BLaER1 treated with 17β-estradiol and CSF1 and Interleukin-3, amounts not matched to agents 10 nM and 100 nM (cell line): ENCODE measurements at regions not wholly inside any gene's neighbourhood (a gene's known extent, or its start where the extent isn't known, plus 50 kb on each side); places are given as distances from the start of the nearest gene placed in this dataset.

Source experiments
- H3K27ac ChIP-seq, 11 experiments: shearing (Covaris generic); formaldehyde crosslinking; 2 replicates each; pipeline ENCODE4 v1.8.1; 2022
- H3K27me3 ChIP-seq, 11 experiments: shearing (Covaris generic); formaldehyde crosslinking; 2 replicates each; pipeline ENCODE4 v1.8.1; 2022
- H3K36me3 ChIP-seq, 11 experiments: shearing (Covaris generic); formaldehyde crosslinking; 2 replicates each; pipeline ENCODE4 v1.8.1; 2022
- H3K4me1 ChIP-seq, 10 experiments: shearing (Covaris generic); formaldehyde crosslinking; 2 replicates each; pipeline ENCODE4 v1.8.1; 2022
- H3K4me2 ChIP-seq, 11 experiments: shearing (Covaris generic); formaldehyde crosslinking; 2 replicates each; pipeline ENCODE4 v1.8.1; 2022
- H3K4me3 ChIP-seq, 10 experiments: shearing (Covaris generic); formaldehyde crosslinking; 2 replicates each; pipeline ENCODE4 v1.8.1; 2022
- H3K9ac ChIP-seq, 11 experiments: shearing (Covaris generic); formaldehyde crosslinking; 2 replicates each; pipeline ENCODE4 v1.8.1; 2022
- H3K9me3 ChIP-seq, 11 experiments: shearing (Covaris generic); formaldehyde crosslinking; replicated peaks in 1 of 11; 2 replicates each; pipeline ENCODE4 v1.8.1; 2022
- H4K20me1 ChIP-seq, 11 experiments: shearing (Covaris generic); formaldehyde crosslinking; 2 replicates each; pipeline ENCODE4 v1.8.1; 2022
- Cebpa-rat ChIP-seq, 11 experiments: shearing (Covaris generic); IDR thresholded peaks; 2 replicates each; pipeline ENCODE4 v1.8.1; 2022

DNA sequence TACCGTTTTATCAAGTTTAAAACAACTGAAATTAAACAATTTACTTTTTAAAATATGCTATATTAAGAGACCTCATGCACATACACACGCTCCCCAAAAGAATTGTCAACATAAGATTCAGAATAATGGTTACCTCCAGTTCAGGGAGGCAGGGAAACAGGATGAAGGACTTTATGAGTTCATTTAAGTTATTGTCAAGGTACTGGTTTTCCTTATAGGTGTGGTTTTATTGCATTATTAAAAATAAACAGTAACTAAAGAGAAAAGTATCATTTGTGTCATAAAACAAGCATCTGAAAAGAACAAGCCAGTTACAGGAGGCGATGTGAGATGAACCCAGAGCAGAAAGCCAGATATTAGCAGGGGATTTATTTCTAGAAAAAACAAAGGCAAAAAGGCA lies 2376.7 kb downstream of the MAT2B start:
- Histone ChIP-seq H3K27me3 (no peaks in the 10 kb centered on the region), H3K36me3 (no peaks in the 10 kb centered on the region), H3K4me2 (no peak overlapping the region), H3K9me3 (no peaks in the 10 kb centered on the region), H3K4me1 (no peaks in the 10 kb centered on the region), H3K27ac (no peak overlapping the region), H3K4me3 (no peak overlapping the region), H4K20me1 (no peaks in the 10 kb centered on the region), H3K9ac (no peak overlapping the region)
- no peak for TF ChIP-seq Cebpa-rat (IDR thresholded peaks at IDR 0.05)

DNA sequence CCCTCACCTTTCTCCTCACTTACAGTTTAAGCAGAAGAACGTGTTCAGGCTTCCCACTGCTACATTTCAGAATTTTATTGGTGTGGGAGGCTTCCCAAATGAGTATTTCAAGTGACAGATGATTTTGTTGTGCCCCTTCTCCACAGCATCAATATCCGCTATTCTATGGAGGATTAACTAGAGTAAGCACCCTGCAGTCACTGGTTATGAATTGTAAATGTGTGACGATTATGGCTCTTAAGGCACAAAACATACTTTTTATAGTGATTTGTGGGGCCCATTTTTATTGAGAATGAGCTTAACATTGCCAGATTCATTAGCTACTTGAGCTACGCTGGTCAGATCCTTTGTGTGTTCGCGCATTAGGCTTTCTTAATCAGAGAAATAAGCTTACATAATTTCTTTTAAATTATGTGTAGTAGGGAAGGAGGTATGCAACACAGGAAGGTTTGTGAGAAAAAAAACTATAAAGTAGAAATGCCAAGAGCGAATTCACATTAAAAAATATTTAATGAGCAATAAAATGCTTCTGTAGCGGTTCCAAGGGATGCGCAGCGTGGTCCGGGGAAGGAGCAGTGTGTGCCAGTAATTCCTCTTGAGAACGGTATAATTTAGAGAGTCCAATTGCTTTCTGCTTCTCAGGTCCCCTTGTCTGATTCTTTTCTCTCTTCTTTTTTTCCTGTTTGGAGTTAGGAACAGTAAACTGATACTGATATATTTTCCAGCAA lies 2380.4 kb downstream of the MAT2B start:
- H3K27me3 ChIP-seq = no peaks in the 10 kb centered on the region
- H3K4me3 ChIP-seq = no peak overlapping the region
- H3K36me3 ChIP-seq = no peaks in the 10 kb centered on the region
- no peak overlapping the region for H3K9ac ChIP-seq
- H3K4me2 ChIP-seq = no peak overlapping the region
- no peak overlapping the region for H3K27ac ChIP-seq
- H3K4me1 ChIP-seq = no peaks in the 10 kb centered on the region
- H3K9me3 ChIP-seq = no peaks in the 10 kb centered on the region
- H4K20me1 ChIP-seq = no peaks in the 10 kb centered on the region
- no peak for TF ChIP-seq Cebpa-rat (IDR thresholded peaks at IDR 0.05)

DNA sequence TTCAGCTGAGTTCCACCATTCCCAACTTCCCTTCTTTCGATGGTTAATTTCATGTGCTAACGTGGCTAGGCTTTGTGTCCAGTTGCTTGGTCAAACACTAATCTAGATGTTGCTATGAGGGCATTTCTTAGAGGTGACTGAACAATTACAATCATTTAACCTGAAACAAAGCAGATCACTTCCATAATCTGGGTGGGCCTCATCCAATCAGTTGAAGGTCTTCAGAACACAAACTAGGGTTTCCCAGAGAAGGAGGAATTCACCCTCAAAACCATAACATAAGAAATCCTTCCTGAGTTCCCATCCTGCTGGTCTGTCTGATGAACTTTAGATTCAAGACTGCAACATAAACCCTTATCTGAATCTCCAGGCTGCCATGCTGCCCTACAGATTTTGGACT lies 2381.7 kb downstream of the MAT2B start:
- Histone ChIP-seq H4K20me1 (no peaks in the 10 kb centered on the region), H3K36me3 (no peaks in the 10 kb centered on the region), H3K27me3 (no peaks in the 10 kb centered on the region), H3K9me3 (no peaks in the 10 kb centered on the region), H3K4me1 (no peaks in the 10 kb centered on the region), H3K9ac (no peak overlapping the region), H3K4me2 (no peak overlapping the region), H3K4me3 (no peak overlapping the region), H3K27ac (no peak overlapping the region)
- no peak for TF ChIP-seq Cebpa-rat (IDR thresholded peaks at IDR 0.05)

DNA sequence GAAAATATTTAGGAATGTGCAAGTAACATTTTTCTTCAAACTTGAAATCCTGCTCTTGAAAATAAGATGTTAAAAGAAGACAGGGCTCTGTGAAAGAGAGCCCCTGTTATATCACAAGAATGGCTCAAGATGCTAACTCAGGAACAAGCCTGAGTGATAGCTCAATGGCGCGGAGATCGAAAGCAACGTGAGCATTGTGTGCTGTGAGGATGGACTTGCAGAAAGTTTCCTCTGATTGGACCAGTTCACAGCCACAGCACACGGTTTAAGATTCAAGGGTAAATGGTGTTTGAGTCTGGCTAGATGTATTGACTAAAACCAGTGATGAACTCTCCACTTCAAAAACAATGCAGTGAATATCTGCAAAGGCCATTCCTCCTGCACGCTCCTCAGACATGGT lies 2387.0 kb downstream of the MAT2B start:
- H3K27ac ChIP-seq = no peak overlapping the region
- no peak overlapping the region for H3K4me2 ChIP-seq
- H3K4me1 ChIP-seq = no peaks in the 10 kb centered on the region
- no peaks in the 10 kb centered on the region for H4K20me1 ChIP-seq
- TF ChIP-seq Cebpa-rat (IDR thresholded peaks at IDR 0.05) = no peak
- no peaks in the 10 kb centered on the region for H3K36me3 ChIP-seq
- no peaks in the 10 kb centered on the region for H3K9me3 ChIP-seq
- no peak overlapping the region for H3K9ac ChIP-seq
- H3K27me3 ChIP-seq = no peaks in the 10 kb centered on the region
- no peak overlapping the region for H3K4me3 ChIP-seq

DNA sequence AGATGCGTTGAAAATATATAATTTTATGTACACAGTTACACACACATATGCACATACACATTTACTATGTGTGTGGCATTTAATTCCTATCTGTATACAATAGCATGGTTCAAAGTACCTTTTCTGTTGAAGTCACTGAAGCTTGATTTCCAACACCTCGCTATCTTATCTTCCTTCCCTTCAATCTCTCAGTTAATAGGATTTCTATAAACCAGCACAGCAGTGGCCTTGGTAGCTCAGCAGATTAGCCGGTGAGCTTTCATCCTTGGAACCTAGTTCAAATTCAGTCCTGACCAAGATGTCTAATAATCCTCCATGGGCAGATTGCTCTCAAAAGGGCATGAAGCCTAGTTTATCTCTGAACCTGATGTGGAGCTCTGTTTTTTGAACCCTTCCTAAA lies 2389.5 kb downstream of the MAT2B start:
- no peak for TF ChIP-seq Cebpa-rat (IDR thresholded peaks at IDR 0.05)
- H3K9ac ChIP-seq = no peak overlapping the region
- H3K27me3 ChIP-seq = no peaks in the 10 kb centered on the region
- no peaks in the 10 kb centered on the region for H3K4me1 ChIP-seq
- H3K9me3 ChIP-seq = peaks cover 0 to 10% (median 0%) of the 10 kb centered on the region in 11 experiments; a peak in 2 of 22 replicates
- no peak overlapping the region for H3K4me2 ChIP-seq
- no peak overlapping the region for H3K4me3 ChIP-seq
- no peak overlapping the region for H3K27ac ChIP-seq
- no peaks in the 10 kb centered on the region for H4K20me1 ChIP-seq
- H3K36me3 ChIP-seq = no peaks in the 10 kb centered on the region

DNA sequence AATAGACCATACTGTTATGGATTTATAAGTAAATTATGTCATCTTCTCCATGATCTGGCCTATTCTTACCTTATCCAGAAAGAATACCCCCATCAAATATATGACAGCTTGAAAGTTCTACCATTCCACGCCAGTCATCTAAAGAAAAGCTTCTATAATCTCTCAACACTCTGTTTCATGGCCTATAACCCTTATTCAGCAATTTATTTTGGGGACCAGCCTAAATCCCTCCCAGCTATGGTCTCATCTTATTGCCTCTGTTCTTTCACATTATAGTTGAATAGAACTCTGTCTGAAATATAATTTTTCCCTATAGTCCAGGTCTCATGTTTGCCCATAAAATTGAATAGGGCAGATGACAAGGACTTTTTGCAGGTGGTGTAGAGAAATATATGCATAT lies 2387.6 kb upstream of the WWC1 start:
- no peaks in the 10 kb centered on the region for H4K20me1 ChIP-seq
- H3K4me3 ChIP-seq = no peak overlapping the region
- no peak for TF ChIP-seq Cebpa-rat (IDR thresholded peaks at IDR 0.05)
- no peak overlapping the region for H3K27ac ChIP-seq
- H3K4me2 ChIP-seq = no peak overlapping the region
- peaks cover 4 to 12% (median 5%) of the 10 kb centered on the region in 11 experiments; a peak in 15 of 22 replicates for H3K9me3 ChIP-seq
- H3K4me1 ChIP-seq = no peaks in the 10 kb centered on the region
- no peaks in the 10 kb centered on the region for H3K27me3 ChIP-seq
- no peak overlapping the region for H3K9ac ChIP-seq
- no peaks in the 10 kb centered on the region for H3K36me3 ChIP-seq

DNA sequence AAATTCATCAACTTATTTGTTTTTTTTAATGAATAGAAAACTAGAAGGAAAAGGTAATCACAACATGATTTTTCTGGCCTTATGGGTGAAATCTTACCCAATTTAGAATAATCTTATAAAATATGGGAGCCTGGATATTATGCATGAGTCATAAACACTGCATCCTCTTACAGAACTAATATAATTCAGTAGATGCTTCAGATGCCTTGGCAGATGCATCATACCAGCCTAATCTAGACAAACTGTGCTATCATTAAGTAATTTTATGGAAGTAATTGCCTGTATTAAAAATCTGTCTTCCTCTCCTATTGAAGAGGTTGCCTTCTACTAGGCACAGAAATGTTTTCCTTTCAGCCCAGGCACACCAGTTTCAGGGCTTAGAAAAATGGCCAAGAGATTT lies 2384.6 kb upstream of the WWC1 start:
- H4K20me1 ChIP-seq = no peaks in the 10 kb centered on the region
- H3K4me3 ChIP-seq = no peak overlapping the region
- H3K27ac ChIP-seq = no peak overlapping the region
- no peak overlapping the region for H3K4me2 ChIP-seq
- H3K4me1 ChIP-seq = no peaks in the 10 kb centered on the region
- no peak for TF ChIP-seq Cebpa-rat (IDR thresholded peaks at IDR 0.05)
- H3K9ac ChIP-seq = no peak overlapping the region
- no peaks in the 10 kb centered on the region for H3K27me3 ChIP-seq
- no peaks in the 10 kb centered on the region for H3K36me3 ChIP-seq
- H3K9me3 ChIP-seq = peaks cover 11 to 17% (median 14%) of the 10 kb centered on the region in 11 experiments; a peak in 19 of 22 replicates

DNA sequence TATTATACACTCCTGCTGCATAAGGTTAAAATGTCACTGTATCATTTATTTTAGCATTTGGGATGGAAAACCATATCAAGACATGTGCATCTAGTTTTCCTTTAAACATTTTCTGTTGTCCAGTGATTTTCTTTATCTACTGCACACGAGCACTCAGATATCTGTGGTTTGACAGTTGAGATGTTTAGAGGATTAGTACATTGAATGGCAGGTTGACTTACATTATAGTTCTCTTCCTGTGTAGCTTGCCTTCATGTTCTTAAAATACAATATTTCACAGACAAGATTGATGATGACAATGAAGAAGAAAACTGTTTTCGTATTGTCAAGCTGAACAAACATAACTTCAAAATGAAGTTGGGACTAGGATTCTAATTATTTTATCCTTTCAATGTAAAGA lies 2378.4 kb upstream of the WWC1 start:
- H3K4me3 ChIP-seq = no peak overlapping the region
- no peak for TF ChIP-seq Cebpa-rat (IDR thresholded peaks at IDR 0.05)
- H3K27ac ChIP-seq = no peak overlapping the region
- H3K4me2 ChIP-seq = no peak overlapping the region
- peaks cover 11 to 17% (median 14%) of the 10 kb centered on the region in 11 experiments; a peak in 19 of 22 replicates for H3K9me3 ChIP-seq
- H4K20me1 ChIP-seq = no peaks in the 10 kb centered on the region
- no peaks in the 10 kb centered on the region for H3K4me1 ChIP-seq
- H3K9ac ChIP-seq = no peak overlapping the region
- H3K36me3 ChIP-seq = no peaks in the 10 kb centered on the region
- H3K27me3 ChIP-seq = no peaks in the 10 kb centered on the region

DNA sequence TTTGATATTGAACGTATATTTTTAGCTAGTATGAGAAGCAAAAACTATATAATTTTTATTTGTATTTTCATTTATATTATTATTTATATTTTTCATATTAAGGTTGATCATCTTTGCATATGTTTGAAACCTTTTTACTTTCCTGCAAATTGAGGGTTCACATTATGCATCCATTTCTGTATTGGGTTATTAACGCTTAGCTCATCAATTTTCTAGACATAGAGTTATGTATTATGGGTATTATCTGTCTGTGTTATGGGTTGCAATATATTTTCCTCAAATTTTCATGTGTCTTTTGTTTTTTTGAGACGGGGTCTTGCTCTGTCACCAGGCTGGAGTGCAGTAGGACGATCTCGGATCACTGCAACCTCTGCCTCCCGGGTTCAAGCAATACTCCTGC lies 2377.0 kb upstream of the WWC1 start:
- H3K9me3 ChIP-seq = peaks cover 0 to 16% (median 6%) of the 10 kb centered on the region in 11 experiments; a peak in 14 of 22 replicates
- no peak overlapping the region for H3K27ac ChIP-seq
- no peaks in the 10 kb centered on the region for H3K36me3 ChIP-seq

DNA sequence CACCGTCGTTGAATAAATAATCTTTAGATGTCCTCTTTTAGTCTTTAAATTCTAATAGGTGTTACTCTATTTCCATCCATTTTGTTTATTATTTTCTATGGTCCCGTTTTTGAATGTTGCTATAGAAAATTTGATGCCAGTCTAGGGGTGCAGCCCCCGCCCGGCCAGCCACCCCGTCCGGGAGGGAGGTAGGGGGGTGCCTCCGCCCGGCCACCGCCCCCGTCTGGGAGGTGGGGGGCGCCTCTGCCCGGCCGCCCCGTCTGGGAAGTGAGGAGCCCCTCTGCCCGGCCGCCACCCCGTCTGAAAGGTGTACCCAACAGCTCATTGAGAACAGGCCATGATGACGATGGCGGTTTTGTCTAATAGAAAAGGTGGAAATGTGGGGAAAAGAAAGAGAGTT lies 2372.2 kb upstream of the WWC1 start:
- TF ChIP-seq Cebpa-rat (IDR thresholded peaks at IDR 0.05) = no peak
- H3K36me3 ChIP-seq = no peaks in the 10 kb centered on the region
- H4K20me1 ChIP-seq = no peaks in the 10 kb centered on the region

More for the DNA sequence above, 2377.0 kb upstream of the WWC1 start:
- no peak overlapping the region for H3K4me2 ChIP-seq
- TF ChIP-seq Cebpa-rat (IDR thresholded peaks at IDR 0.05) = no peak
- H4K20me1 ChIP-seq = no peaks in the 10 kb centered on the region
- no peaks in the 10 kb centered on the region for H3K4me1 ChIP-seq
- H3K9ac ChIP-seq = no peak overlapping the region
- no peaks in the 10 kb centered on the region for H3K27me3 ChIP-seq
- no peak overlapping the region for H3K4me3 ChIP-seq

More for the DNA sequence above, 2372.2 kb upstream of the WWC1 start:
- Histone ChIP-seq H3K27ac (no peak overlapping the region), H3K4me2 (no peak overlapping the region), H3K9me3 (peaks cover 0 to 8% (median 4%) of the 10 kb centered on the region in 11 experiments; a peak in 9 of 22 replicates), H3K9ac (no peak overlapping the region), H3K27me3 (no peaks in the 10 kb centered on the region), H3K4me1 (no peaks in the 10 kb centered on the region), H3K4me3 (no peak overlapping the region)
